ENCODE measurements at regions not wholly inside any gene's neighbourhood (a gene's known extent, or its start where the extent isn't known, plus 50 kb on each side); places are given as distances from the start of the nearest gene placed in this dataset.

- H3K4me1 ChIP-seq = no peaks in the 10 kb centered on the region
- no peaks in the 10 kb centered on the region for H3K36me3 ChIP-seq
- no peak for TF ChIP-seq CTCF (IDR thresholded peaks at IDR 0.05)
- H3K4me3 ChIP-seq = no peak overlapping the region
- H3K27ac ChIP-seq = no peak overlapping the region
- H3K27me3 ChIP-seq = no peaks in the 10 kb centered on the region
- no peaks in the 10 kb centered on the region for H3K9me3 ChIP-seq
- DNase-seq = no peak
- intact Hi-C loops (cut with DNase I; ENCODE audit: low total_unique reads) = no loop called here
Measured at GRCh38 chr3:161647936-161648470, 151.4 kb downstream of the OTOL1 start.

GRCh38 chr3:161649900-161650484 is 153.4 kb downstream of the OTOL1 start:
- no peak overlapping the region for H3K27ac ChIP-seq
- no peaks in the 10 kb centered on the region for H3K9me3 ChIP-seq
- H3K4me1 ChIP-seq = no peaks in the 10 kb centered on the region
- intact Hi-C loops (cut with DNase I; ENCODE audit: low total_unique reads) = no loop called here
- no peak for TF ChIP-seq CTCF (IDR thresholded peaks at IDR 0.05)
- no peak overlapping the region for H3K4me3 ChIP-seq
- H3K36me3 ChIP-seq = no peaks in the 10 kb centered on the region
- no peaks in the 10 kb centered on the region for H3K27me3 ChIP-seq
- no peak for DNase-seq

- intact Hi-C loops (cut with DNase I; ENCODE audit: low total_unique reads) = no loop called here
- Histone ChIP-seq H3K27ac (no peak overlapping the region), H3K4me1 (no peaks in the 10 kb centered on the region), H3K36me3 (no peaks in the 10 kb centered on the region), H3K9me3 (no peaks in the 10 kb centered on the region), H3K27me3 (no peaks in the 10 kb centered on the region), H3K4me3 (no peak overlapping the region)
- no peak for DNase-seq
- no peak for TF ChIP-seq CTCF (IDR thresholded peaks at IDR 0.05)
Measured at GRCh38 chr3:161657786-161658185, 161.2 kb downstream of the OTOL1 start.

GRCh38 chr3:161671141-161671540 is 174.5 kb downstream of the OTOL1 start:
- no peak for DNase-seq
- TF ChIP-seq CTCF (IDR thresholded peaks at IDR 0.05) = no peak
- peaks cover 0 to 6% (median 2%) of the 10 kb centered on the region in 3 donors for H3K9me3 ChIP-seq
- H3K4me3 ChIP-seq = no peak overlapping the region
- no peak overlapping the region for H3K27ac ChIP-seq
- H3K4me1 ChIP-seq = no peaks in the 10 kb centered on the region
- no peaks in the 10 kb centered on the region for H3K36me3 ChIP-seq
- intact Hi-C loops (cut with DNase I; ENCODE audit: low total_unique reads) = no loop called here
- H3K27me3 ChIP-seq = no peaks in the 10 kb centered on the region

GRCh38 chr3:161672478-161672877 is 175.9 kb downstream of the OTOL1 start:
- H3K4me1 ChIP-seq = no peaks in the 10 kb centered on the region
- no peak overlapping the region for H3K27ac ChIP-seq
- H3K4me3 ChIP-seq = no peak overlapping the region
- peaks cover 0 to 6% (median 2%) of the 10 kb centered on the region in 3 donors for H3K9me3 ChIP-seq
- H3K36me3 ChIP-seq = no peaks in the 10 kb centered on the region
- TF ChIP-seq CTCF (IDR thresholded peaks at IDR 0.05) = no peak
- DNase-seq = no peak
- intact Hi-C loops (cut with DNase I; ENCODE audit: low total_unique reads) = no loop called here
- H3K27me3 ChIP-seq = no peaks in the 10 kb centered on the region

All from tibial artery (tissue), 4 donors.